ENCODE measurements at regions not wholly inside any gene's neighbourhood (a gene's known extent, or its start where the extent isn't known, plus 50 kb on each side); places are given as distances from the start of the nearest gene placed in this dataset.
A peak's percentile ranks its signal among the peaks of the same experiment; 100 is the strongest.

DNA sequence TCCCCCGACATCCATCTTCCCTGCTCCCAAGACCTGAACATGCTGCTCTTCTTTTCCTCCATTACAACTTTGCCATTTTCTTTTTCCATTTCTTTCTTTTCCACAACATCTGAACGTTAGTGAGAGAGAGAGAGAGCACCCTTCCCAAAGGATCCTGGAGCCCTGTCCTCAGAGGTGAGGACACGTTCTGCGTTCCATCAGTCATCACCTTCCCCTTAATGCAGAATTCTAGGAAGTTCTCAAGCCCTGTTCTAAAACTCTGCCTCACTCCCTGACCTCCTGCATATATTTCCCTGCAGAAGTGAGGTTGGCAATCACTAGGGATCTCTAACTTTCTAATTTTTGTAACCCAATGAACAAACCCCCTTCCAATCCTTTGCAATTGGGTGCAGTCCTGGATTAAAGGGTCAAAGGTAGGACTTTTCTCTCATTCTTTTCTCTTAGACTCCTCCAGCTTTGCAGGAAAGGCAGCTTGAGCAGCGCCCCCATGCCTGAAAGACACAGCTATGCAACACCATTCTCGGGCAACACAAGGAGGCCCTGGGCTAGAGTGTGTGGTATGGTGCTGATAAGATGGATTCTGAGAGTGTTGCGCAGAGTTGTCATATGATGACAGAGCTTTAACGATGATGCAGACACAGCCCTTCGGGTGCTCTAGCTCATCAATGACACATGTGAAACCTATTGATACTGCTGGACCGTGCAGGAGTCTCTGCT, 59.2 kb upstream of the TNR start:
- intact Hi-C loops (cut with DNase I) = no loop called here
- ATAC-seq (peak; percentile 83), DNase-seq (ENCODE audit: missing footprints) (no peak)

DNA sequence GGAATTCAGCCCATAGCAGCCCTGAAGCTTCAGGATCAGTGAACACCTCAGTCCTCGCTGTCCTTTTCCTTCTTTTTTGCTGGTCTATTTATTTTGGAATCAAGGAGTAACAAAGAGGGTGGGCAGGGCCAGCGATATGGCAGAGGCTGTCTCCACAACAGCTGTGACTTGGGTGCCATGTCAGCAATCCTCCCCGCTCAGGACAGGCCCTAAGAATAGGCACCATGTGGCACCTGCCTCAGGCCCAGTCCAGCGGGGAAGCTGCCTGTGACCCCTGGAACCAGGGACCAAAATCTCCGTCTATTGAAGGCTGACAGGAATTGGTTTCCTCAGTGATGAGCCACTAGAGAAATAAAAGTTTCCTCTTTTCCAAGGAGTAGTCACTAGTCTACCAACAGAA, 58.6 kb upstream of the TNR start:
- DNase-seq (ENCODE audit: missing footprints) = no peak
- no peak for ATAC-seq
- intact Hi-C loops (cut with DNase I) = no loop called here

DNA sequence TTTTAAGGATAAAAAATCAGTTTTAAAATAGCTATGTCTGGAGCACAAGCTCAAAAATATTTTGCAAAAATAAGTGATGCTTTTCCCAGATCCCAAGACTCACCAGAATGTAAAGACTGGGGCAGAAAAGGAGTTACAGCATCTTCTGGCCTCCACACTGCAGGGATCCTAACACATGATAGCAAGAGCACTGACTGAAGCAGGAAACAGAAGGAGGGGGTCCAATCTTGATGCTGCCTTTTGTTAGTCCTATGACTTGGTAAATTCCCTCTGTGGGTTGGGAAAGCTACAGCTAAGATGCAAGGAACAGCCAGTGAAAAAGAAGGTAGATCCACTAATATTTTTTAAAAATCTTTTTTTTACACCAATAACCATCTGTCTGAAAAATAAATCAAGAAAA, 54.2 kb upstream of the TNR start:
- ATAC-seq (no peak), DNase-seq (ENCODE audit: missing footprints) (no peak)
- intact Hi-C loops (cut with DNase I) = no loop called here

DNA sequence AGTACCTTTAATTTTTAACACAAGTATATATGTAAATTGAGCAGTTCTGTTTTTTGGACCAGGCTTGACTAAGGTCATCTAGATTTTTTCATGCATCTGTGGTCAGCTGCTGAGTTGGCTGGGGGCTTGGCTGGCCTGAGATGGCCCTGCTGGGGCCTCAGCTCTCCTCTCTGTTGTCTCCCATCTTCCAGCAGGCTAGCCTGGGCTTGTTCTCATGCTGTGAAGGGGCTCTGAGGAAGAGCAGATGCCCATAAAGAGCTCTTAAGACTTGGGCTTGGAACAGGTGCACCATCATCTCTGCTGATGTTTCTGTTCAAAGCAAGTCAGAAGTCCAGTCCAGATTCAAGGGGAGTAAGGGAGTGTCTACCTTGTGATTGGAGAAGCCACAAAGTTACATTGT, 51.2 kb upstream of the TNR start:
- intact Hi-C loops (cut with DNase I) = no loop called here
- DNase-seq (ENCODE audit: missing footprints) = no peak

DNA sequence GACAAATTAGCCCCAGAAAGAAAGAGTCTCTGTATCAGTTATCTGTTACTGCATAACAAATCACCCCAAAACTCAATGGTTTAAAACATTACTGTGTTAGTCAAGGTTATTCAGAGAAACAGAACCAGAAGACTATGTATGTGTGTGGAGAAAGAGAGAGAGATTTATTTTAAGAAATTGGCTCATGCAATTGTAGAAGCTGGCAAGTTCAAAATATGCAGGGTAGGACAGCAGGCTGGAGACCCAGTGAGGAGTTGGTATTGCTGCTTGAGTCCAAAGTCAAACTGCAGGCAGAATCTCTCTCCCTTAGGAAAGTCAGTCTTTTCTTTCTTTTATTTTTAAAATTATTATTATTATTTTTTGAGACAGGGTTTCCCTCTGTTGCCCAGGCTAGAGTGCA, 50.2 kb upstream of the TNR start:
- no peak for DNase-seq (ENCODE audit: missing footprints)
- intact Hi-C loops (cut with DNase I) = no loop called here
- peak; percentile 79 for ATAC-seq

More for the DNA sequence above, 51.2 kb upstream of the TNR start:
- no peak for ATAC-seq
